Parathyroid adenoma (tissue), 2 donors: ENCODE measurements at regions not wholly inside any gene's neighbourhood (a gene's known extent, or its start where the extent isn't known, plus 50 kb on each side); places are given as distances from the start of the nearest gene placed in this dataset.

Source experiments
- H2AFZ ChIP-seq: fragments of 300-600 bp; sonication (generic); one replicate; pipeline ENCODE4 v1.7.0; 2017; ENCODE audit warnings: antibody characterized with exemption, mild to moderate bottlenecking
- H3K27ac ChIP-seq: fragments of 300-600 bp; sonication (generic); one replicate; pipeline ENCODE4 v1.7.0; 2017
- H3K27me3 ChIP-seq: fragments of 300-600 bp; sonication (generic); one replicate; pipeline ENCODE4 v1.7.0; 2017; ENCODE audit warnings: low read length; ENCODE audit not compliant: control insufficient read depth, insufficient read depth
- H3K36me3 ChIP-seq: fragments of 300-600 bp; sonication (generic); one replicate; pipeline ENCODE4 v1.7.0; 2017; ENCODE audit warnings: low read length; ENCODE audit not compliant: control insufficient read depth, insufficient read depth
- H3K4me1 ChIP-seq: fragments of 300-600 bp; sonication (generic); one replicate; pipeline ENCODE4 v1.7.0; 2017; ENCODE audit warnings: control low read depth
- H3K4me2 ChIP-seq: fragments of 300-600 bp; sonication (generic); one replicate; pipeline ENCODE4 v1.7.0; 2017; ENCODE audit warnings: low read length
- H3K4me3 ChIP-seq: fragments of 300-600 bp; sonication (generic); one replicate; pipeline ENCODE4 v1.7.0; 2017; ENCODE audit warnings: low read depth, low read length
- H3K79me2 ChIP-seq: fragments of 300-600 bp; sonication (generic); one replicate; pipeline ENCODE4 v1.7.0; 2017; ENCODE audit warnings: control low read depth
- H3K9ac ChIP-seq: fragments of 300-600 bp; sonication (generic); one replicate; pipeline ENCODE4 v1.7.0; 2017; ENCODE audit warnings: mild to moderate bottlenecking
- H3K9me3 ChIP-seq: fragments of 300-600 bp; sonication (generic); one replicate; pipeline ENCODE4 v1.7.0; 2017; ENCODE audit warnings: low read length; ENCODE audit not compliant: control insufficient read depth
- TF ChIP-seq, protein P1 (sequence below): fragments of 300-600 bp; sonication (generic); IDR thresholded peaks from one replicate; pipeline ENCODE4 v1.7.0; 2017; ENCODE audit warnings: antibody characterized with exemption, mild to moderate bottlenecking
- donor health status: primary hyperparathyroidism.

DNA sequence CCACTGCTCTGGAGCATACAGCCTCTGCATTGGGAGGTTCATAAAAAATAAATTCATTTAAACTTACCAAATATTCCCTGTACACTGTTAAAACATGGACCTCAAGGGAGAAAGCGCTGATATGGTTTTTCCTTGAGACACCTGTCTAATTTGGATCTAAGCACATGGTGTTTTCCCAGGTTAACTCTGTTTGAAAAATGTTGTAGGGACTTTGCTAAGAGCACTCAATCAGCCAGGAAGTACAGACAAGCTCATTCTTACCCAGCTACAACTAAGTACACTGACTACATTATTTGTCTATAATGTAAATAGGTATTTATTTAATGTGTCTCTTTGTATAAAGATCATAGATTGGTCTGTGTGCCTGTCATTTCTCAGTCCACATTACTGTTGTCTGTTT, 61.8 kb upstream of the BCAR3 start:
- TF ChIP-seq, protein P1, sequence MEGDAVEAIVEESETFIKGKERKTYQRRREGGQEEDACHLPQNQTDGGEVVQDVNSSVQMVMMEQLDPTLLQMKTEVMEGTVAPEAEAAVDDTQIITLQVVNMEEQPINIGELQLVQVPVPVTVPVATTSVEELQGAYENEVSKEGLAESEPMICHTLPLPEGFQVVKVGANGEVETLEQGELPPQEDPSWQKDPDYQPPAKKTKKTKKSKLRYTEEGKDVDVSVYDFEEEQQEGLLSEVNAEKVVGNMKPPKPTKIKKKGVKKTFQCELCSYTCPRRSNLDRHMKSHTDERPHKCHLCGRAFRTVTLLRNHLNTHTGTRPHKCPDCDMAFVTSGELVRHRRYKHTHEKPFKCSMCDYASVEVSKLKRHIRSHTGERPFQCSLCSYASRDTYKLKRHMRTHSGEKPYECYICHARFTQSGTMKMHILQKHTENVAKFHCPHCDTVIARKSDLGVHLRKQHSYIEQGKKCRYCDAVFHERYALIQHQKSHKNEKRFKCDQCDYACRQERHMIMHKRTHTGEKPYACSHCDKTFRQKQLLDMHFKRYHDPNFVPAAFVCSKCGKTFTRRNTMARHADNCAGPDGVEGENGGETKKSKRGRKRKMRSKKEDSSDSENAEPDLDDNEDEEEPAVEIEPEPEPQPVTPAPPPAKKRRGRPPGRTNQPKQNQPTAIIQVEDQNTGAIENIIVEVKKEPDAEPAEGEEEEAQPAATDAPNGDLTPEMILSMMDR: no peak
- Histone ChIP-seq H3K4me1 (no peaks in the 10 kb centered on the region), H3K9me3 (no peaks in the 10 kb centered on the region), H2AFZ (no peak overlapping the region), H3K4me3 (no peak overlapping the region), H3K27me3 (no peaks in the 10 kb centered on the region), H3K9ac (no peak overlapping the region), H3K4me2 (no peak overlapping the region), H3K27ac (no peak overlapping the region), H3K36me3 (no peaks in the 10 kb centered on the region), H3K79me2 (no peaks in the 10 kb centered on the region)

DNA sequence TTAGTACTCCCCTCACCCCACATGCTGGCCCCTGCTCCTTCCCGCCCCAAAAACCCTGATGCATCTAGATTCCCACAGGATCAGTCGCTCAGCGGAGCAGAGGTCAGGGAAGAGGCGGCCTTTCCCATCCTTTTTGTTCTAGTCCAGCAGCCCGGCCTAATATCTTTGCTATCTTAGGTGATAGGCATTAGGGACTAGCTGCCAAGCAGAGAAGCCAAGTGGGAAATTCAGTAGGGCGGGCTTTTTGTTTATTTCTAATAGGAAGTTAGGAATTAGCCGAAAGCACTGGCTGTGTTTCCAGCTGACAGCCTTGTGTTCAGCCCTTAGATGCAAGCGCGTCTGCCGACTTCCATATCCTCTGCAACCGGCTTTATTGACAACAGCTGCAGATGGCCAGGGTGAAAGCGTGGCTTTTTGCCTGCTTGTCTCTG, 59.0 kb upstream of the BCAR3 start:
- Histone ChIP-seq H3K36me3 (no peaks in the 10 kb centered on the region), H3K9ac (no peak overlapping the region), H3K27ac (no peak overlapping the region), H3K79me2 (no peaks in the 10 kb centered on the region), H3K4me2 (no peak overlapping the region), H2AFZ (no peak overlapping the region), H3K9me3 (no peaks in the 10 kb centered on the region), H3K4me1 (no peaks in the 10 kb centered on the region), H3K4me3 (no peak overlapping the region), H3K27me3 (no peaks in the 10 kb centered on the region)
- TF ChIP-seq, protein P1: no peak

DNA sequence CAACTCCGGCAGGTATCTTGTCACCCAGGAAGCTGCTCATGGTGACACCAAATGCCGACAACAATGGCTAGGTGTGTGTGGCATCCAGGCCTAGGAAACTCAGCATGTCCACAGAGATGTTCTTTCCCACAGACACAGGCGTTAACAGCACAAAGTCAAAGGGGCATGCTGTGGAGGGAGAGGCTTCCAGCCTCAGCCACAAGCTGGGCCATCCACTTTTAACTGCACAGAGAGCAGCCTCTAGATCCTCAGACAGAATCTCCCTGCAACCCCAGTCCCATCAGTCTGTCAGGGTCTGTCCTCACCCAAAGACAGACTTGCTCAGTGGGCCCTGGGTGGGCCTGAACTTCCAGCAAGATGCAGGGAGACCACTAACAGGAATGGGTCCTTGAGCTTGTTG, 58.5 kb upstream of the BCAR3 start:
- Histone ChIP-seq H3K9me3 (no peaks in the 10 kb centered on the region), H3K79me2 (no peaks in the 10 kb centered on the region), H3K27me3 (no peaks in the 10 kb centered on the region), H3K9ac (no peak overlapping the region), H3K36me3 (no peaks in the 10 kb centered on the region), H3K4me1 (no peaks in the 10 kb centered on the region), H2AFZ (no peak overlapping the region), H3K27ac (no peak overlapping the region), H3K4me3 (no peak overlapping the region), H3K4me2 (no peak overlapping the region)
- TF ChIP-seq, protein P1: no peak

DNA sequence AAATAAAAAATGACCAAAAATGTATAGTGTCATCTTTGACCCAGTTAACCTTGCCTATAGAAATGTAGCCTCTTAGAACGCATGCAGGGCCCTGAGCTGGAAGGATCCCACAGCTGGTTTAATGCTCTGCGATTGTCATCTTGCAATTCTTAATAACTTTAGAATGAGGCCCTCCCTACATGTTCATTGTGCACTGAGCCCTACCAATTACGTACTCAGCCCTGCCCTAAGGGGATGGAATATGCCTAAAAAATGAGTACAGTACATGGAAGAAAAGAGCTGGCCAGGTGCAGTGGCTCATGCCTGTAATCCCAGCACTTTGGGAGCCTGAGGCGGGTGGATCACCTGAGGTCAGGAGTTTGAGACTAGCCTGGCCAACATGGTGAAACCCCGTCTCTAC, 57.8 kb upstream of the BCAR3 start:
- TF ChIP-seq, protein P1: no peak
- Histone ChIP-seq H3K4me1 (no peaks in the 10 kb centered on the region), H3K4me2 (no peak overlapping the region), H3K9ac (no peak overlapping the region), H3K27me3 (no peaks in the 10 kb centered on the region), H3K27ac (no peak overlapping the region), H3K36me3 (no peaks in the 10 kb centered on the region), H3K79me2 (no peaks in the 10 kb centered on the region), H3K9me3 (no peaks in the 10 kb centered on the region), H2AFZ (no peak overlapping the region), H3K4me3 (no peak overlapping the region)

DNA sequence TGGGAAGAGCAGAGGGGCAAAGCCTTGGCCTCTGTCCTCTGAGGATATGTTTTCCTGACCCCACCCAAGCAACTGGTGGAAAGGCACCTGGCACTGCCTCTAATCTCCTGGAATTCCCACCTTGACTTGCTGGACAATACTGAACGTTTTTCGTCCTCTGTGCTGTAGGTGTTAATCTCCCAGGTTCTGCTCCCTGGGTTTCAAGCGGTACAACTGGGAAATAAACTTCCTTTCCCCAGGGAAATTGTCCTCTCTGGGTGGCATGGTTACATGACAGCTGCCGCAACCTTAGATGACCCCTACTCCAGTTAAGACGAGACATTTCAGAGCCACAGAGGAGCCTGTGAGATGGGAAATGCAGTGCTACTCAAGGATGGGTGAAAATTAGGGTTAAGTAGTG, 57.3 kb upstream of the BCAR3 start:
- Histone ChIP-seq H3K36me3 (no peaks in the 10 kb centered on the region), H3K9ac (no peak overlapping the region), H3K4me1 (no peaks in the 10 kb centered on the region), H3K27me3 (no peaks in the 10 kb centered on the region), H2AFZ (no peak overlapping the region), H3K27ac (no peak overlapping the region), H3K9me3 (no peaks in the 10 kb centered on the region), H3K4me2 (no peak overlapping the region), H3K79me2 (no peaks in the 10 kb centered on the region), H3K4me3 (no peak overlapping the region)
- TF ChIP-seq, protein P1: no peak
